Neural cell (in vitro differentiated cells): ENCODE measurements at regions not wholly inside any gene's neighbourhood (a gene's known extent, or its start where the extent isn't known, plus 50 kb on each side); places are given as distances from the start of the nearest gene placed in this dataset.

ENCODE experiments used
- H2AFZ ChIP-seq: fragments of 200-600, 300-800 bp; sonication (generic), shearing (Covaris generic); 2 replicates; pipeline ENCODE4 v1.6.0; 2014; ENCODE audit warnings: low read depth, mild to moderate bottlenecking, antibody characterized with exemption, low read length, moderate library complexity
- H3F3A ChIP-seq: fragments of 200-600 bp; shearing (Covaris generic); 2 replicates; pipeline ENCODE4 v1.6.1; 2016; ENCODE audit warnings: mild to moderate bottlenecking, moderate library complexity, mixed read lengths, antibody characterized with exemption, low read length; ENCODE audit not compliant: insufficient read depth, poor library complexity, severe bottlenecking
- H3K27ac ChIP-seq: fragments of 200-600, 300-800 bp; sonication (generic), shearing (Covaris generic); 2 replicates; pipeline ENCODE4 v1.5.1; 2014; ENCODE audit warnings: mild to moderate bottlenecking, low read length, moderate library complexity
- H3K27me3 ChIP-seq: fragments of 300-800, 200-600 bp; sonication (generic), shearing (Covaris generic); 2 replicates; pipeline ENCODE4 v1.6.0; 2014; ENCODE audit warnings: mild to moderate bottlenecking, low read depth, low read length, moderate library complexity; ENCODE audit not compliant: insufficient read depth
- H3K36me3 ChIP-seq: fragments of 300-800, 200-600 bp; sonication (generic), shearing (Covaris generic); 2 replicates; pipeline ENCODE4 v1.5.1; 2014; ENCODE audit warnings: mild to moderate bottlenecking, antibody characterized with exemption, low read length, moderate library complexity; ENCODE audit not compliant: insufficient read depth
- H3K4me2 ChIP-seq: fragments of 300-800, 200-600 bp; sonication (generic), shearing (Covaris generic); 2 replicates; pipeline ENCODE4 v1.6.0; 2014; ENCODE audit warnings: mild to moderate bottlenecking, low read length
- H3K4me3 ChIP-seq: fragments of 300-800, 200-600 bp; sonication (generic), shearing (Covaris generic); 2 replicates; pipeline ENCODE4 v1.5.1; 2014; ENCODE audit warnings: mild to moderate bottlenecking, low read length, moderate library complexity
- H3K79me2 ChIP-seq: fragments of 200-600 bp; shearing (Covaris generic); replicated peaks from 2 replicates; pipeline ENCODE4 v1.6.0; 2014; ENCODE audit warnings: mild to moderate bottlenecking, low read length, moderate library complexity; ENCODE audit not compliant: insufficient read depth
- H3K9ac ChIP-seq: fragments of 300-800, 200-600 bp; sonication (generic), shearing (Covaris generic); 2 replicates; pipeline ENCODE4 v1.6.1; 2016; ENCODE audit warnings: mild to moderate bottlenecking, low read length, mixed read lengths
- H3K9me2 ChIP-seq: fragments of 200-600 bp; shearing (Covaris generic); 2 replicates; pipeline ENCODE4 v1.6.1; 2016; ENCODE audit warnings: mild to moderate bottlenecking, low read length, mixed read lengths; ENCODE audit not compliant: insufficient read depth
- H3K9me3 ChIP-seq: fragments of 200-600, 300-800 bp; sonication (generic), shearing (Covaris generic); 2 replicates; pipeline ENCODE4 v1.6.1; 2016; ENCODE audit warnings: mild to moderate bottlenecking, mixed run types, low read length, moderate library complexity, mixed read lengths
- H4K20me1 ChIP-seq: fragments of 200-600 bp; shearing (Covaris generic); 2 replicates; pipeline ENCODE4 v1.6.1; 2016; ENCODE audit warnings: mild to moderate bottlenecking, mixed run types; ENCODE audit not compliant: insufficient read depth
- EP300 ChIP-seq: fragments of 450-650 bp; conservative IDR thresholded peaks from 2 replicates; pipeline ENCODE4 v1.6.1; 2014; ENCODE audit warnings: antibody characterized with exemption, mild to moderate bottlenecking, moderate library complexity; ENCODE audit not compliant: poor library complexity, severe bottlenecking
- EZH2 ChIP-seq: fragments of 200-600, 300-800 bp; shearing (Covaris generic), sonication (generic); IDR thresholded peaks from 2 replicates; pipeline ENCODE4 v1.6.1; 2014; ENCODE audit warnings: antibody characterized with exemption, low read length, borderline replicate concordance, mild to moderate bottlenecking; ENCODE audit not compliant: insufficient read depth, poor library complexity, severe bottlenecking
- MXI1 ChIP-seq: fragments of 450-650 bp; conservative IDR thresholded peaks from 2 replicates; pipeline ENCODE4 v1.6.1; 2014; ENCODE audit warnings: antibody characterized with exemption, mild to moderate bottlenecking; ENCODE audit not compliant: poor library complexity, severe bottlenecking
- POLR2AphosphoS5 ChIP-seq: IDR thresholded peaks from 2 replicates; pipeline ENCODE4 v1.6.1; 2012
- RAD21 ChIP-seq: fragments of 450-650 bp; conservative IDR thresholded peaks from 2 replicates; pipeline ENCODE4 v1.6.1; 2014; ENCODE audit warnings: antibody characterized with exemption, mild to moderate bottlenecking, moderate library complexity
- SMC3 ChIP-seq: fragments of 450-650 bp; conservative IDR thresholded peaks from 2 replicates; pipeline ENCODE4 v1.6.1; 2014; ENCODE audit warnings: antibody characterized with exemption, mild to moderate bottlenecking, moderate library complexity; ENCODE audit not compliant: poor library complexity
- TAF1 ChIP-seq: IDR thresholded peaks from 2 replicates; pipeline ENCODE4 v1.6.1; 2012; ENCODE audit warnings: low read depth
- TF ChIP-seq, protein P1 (sequence below): IDR thresholded peaks from 2 replicates; pipeline ENCODE4 v1.6.1; 2012; ENCODE audit warnings: borderline replicate concordance
- TF ChIP-seq, protein P2 (sequence below): fragments of 450-650 bp; IDR thresholded peaks from 2 replicates; pipeline ENCODE4 v1.5.1; 2014; ENCODE audit warnings: antibody characterized with exemption, mild to moderate bottlenecking, moderate library complexity; ENCODE audit not compliant: poor library complexity, severe bottlenecking

DNA sequence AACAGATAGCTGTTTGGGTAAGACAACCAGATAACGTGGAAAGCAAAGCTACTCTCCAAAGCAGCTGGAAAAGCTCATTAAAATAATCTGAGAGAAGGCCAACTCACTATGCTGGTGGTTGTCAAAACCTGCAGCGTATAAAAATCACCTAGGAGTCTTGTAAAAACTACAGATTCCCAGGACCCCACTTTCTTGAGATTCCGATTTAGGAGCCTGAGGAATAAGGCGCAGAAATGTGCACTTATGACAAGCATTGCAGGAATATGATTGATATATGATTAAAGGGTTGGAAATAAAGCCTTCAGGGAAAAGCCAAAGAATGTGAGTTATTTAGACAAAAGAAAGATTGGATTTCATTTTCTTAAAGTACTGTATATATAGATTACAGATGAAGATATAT, 285.0 kb upstream of the PTGER4 start:
- Histone ChIP-seq H3K9ac (no peak overlapping the region), H3F3A (no peaks in the 10 kb centered on the region), H4K20me1 (no peaks in the 10 kb centered on the region), H3K9me2 (no peaks in the 10 kb centered on the region), H3K79me2 (no peaks in the 10 kb centered on the region), H3K36me3 (no peaks in the 10 kb centered on the region), H3K4me3 (peak overlapping the region; percentile 6), H3K4me2 (peak overlapping the region; percentile 37), H3K9me3 (no peaks in the 10 kb centered on the region), H3K27me3 (no peaks in the 10 kb centered on the region), H3K27ac (peak overlapping the region; percentile 59), H2AFZ (no peak overlapping the region)
- TF ChIP-seq RAD21 (no peak), EZH2 (no peak), SMC3 (no peak), TAF1 (no peak), POLR2AphosphoS5 (peak; percentile 18), MXI1 (no peak)
- TF ChIP-seq, protein P1, sequence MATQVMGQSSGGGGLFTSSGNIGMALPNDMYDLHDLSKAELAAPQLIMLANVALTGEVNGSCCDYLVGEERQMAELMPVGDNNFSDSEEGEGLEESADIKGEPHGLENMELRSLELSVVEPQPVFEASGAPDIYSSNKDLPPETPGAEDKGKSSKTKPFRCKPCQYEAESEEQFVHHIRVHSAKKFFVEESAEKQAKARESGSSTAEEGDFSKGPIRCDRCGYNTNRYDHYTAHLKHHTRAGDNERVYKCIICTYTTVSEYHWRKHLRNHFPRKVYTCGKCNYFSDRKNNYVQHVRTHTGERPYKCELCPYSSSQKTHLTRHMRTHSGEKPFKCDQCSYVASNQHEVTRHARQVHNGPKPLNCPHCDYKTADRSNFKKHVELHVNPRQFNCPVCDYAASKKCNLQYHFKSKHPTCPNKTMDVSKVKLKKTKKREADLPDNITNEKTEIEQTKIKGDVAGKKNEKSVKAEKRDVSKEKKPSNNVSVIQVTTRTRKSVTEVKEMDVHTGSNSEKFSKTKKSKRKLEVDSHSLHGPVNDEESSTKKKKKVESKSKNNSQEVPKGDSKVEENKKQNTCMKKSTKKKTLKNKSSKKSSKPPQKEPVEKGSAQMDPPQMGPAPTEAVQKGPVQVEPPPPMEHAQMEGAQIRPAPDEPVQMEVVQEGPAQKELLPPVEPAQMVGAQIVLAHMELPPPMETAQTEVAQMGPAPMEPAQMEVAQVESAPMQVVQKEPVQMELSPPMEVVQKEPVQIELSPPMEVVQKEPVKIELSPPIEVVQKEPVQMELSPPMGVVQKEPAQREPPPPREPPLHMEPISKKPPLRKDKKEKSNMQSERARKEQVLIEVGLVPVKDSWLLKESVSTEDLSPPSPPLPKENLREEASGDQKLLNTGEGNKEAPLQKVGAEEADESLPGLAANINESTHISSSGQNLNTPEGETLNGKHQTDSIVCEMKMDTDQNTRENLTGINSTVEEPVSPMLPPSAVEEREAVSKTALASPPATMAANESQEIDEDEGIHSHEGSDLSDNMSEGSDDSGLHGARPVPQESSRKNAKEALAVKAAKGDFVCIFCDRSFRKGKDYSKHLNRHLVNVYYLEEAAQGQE, result peak; percentile 99

DNA sequence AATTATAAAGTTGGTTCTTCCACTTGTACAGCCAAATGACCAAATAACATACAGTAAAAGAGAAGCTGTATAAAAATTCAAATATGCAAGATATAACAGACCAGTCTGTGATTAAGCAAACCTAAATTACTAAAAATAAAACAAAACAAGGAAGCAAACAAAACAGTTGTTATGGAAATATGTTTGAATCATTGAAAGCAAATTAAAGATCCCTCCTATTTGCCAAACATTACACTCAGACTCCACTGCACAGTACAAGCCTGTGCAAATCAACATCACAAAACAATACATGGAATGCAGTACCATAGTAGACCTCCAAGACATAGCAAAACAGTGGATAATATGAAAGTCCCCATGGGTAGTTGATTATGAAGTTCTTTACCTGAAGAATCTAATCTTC, 288.1 kb upstream of the PTGER4 start:
- Histone ChIP-seq H3K79me2 (no peaks in the 10 kb centered on the region), H3K9me2 (no peaks in the 10 kb centered on the region), H4K20me1 (no peaks in the 10 kb centered on the region), H3K4me2 (no peak overlapping the region), H3K9me3 (no peaks in the 10 kb centered on the region), H3K27me3 (no peaks in the 10 kb centered on the region), H2AFZ (no peak overlapping the region), H3F3A (no peaks in the 10 kb centered on the region), H3K9ac (no peak overlapping the region), H3K36me3 (no peaks in the 10 kb centered on the region), H3K4me3 (no peak overlapping the region), H3K27ac (no peak overlapping the region)
- no peak for TF ChIP-seq EP300
- no peak for TF ChIP-seq SMC3
- TF ChIP-seq, protein P2, sequence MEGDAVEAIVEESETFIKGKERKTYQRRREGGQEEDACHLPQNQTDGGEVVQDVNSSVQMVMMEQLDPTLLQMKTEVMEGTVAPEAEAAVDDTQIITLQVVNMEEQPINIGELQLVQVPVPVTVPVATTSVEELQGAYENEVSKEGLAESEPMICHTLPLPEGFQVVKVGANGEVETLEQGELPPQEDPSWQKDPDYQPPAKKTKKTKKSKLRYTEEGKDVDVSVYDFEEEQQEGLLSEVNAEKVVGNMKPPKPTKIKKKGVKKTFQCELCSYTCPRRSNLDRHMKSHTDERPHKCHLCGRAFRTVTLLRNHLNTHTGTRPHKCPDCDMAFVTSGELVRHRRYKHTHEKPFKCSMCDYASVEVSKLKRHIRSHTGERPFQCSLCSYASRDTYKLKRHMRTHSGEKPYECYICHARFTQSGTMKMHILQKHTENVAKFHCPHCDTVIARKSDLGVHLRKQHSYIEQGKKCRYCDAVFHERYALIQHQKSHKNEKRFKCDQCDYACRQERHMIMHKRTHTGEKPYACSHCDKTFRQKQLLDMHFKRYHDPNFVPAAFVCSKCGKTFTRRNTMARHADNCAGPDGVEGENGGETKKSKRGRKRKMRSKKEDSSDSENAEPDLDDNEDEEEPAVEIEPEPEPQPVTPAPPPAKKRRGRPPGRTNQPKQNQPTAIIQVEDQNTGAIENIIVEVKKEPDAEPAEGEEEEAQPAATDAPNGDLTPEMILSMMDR, result no peak
- TF ChIP-seq, protein P1, result no peak
- no peak for TF ChIP-seq POLR2AphosphoS5
- no peak for TF ChIP-seq EZH2
- TF ChIP-seq TAF1, result no peak
- no peak for TF ChIP-seq MXI1
- TF ChIP-seq RAD21, result no peak
